ENCODE measurements at regions not wholly inside any gene's neighbourhood (a gene's known extent, or its start where the extent isn't known, plus 50 kb on each side); places are given as distances from the start of the nearest gene placed in this dataset.
"Not testable (repeated sequence)": the region's sequence is repeated elsewhere in the genome, so short reads cannot be mapped to it uniquely, and the experiment has no call there.

- DNase-seq (ENCODE audit: low read depth in 2 of 3, low spot score in 2 of 3), result no peak
Measured at GRCh38 chrX:1140236-1140681, 72.2 kb downstream of the CRLF2 start.

GRCh38 chrX:1139185-1139500 is 73.3 kb downstream of the CRLF2 start:
- no peak for DNase-seq (ENCODE audit: low read depth in 2 of 3, low spot score in 2 of 3)

GRCh38 chrX:1138476-1139184 is 73.8 kb downstream of the CRLF2 start:
- no peak for DNase-seq (ENCODE audit: low read depth in 2 of 3, low spot score in 2 of 3)

GRCh38 chrX:1137531-1137930 is 74.9 kb downstream of the CRLF2 start:
- no peak for DNase-seq (ENCODE audit: low read depth in 2 of 3, low spot score in 2 of 3)

- DNase-seq (ENCODE audit: low read depth in 2 of 3, low spot score in 2 of 3), result not testable (repeated sequence)
Measured at GRCh38 chrX:1136582-1136981, 75.9 kb downstream of the CRLF2 start.

- no peak for DNase-seq (ENCODE audit: low read depth in 2 of 3, low spot score in 2 of 3)
Measured at GRCh38 chrX:1134976-1135375, 77.5 kb downstream of the CRLF2 start.

GRCh38 chrX:1134156-1134555 is 78.3 kb downstream of the CRLF2 start:
- DNase-seq (ENCODE audit: low read depth in 2 of 3, low spot score in 2 of 3), result no peak

- DNase-seq (ENCODE audit: low read depth in 2 of 3, low spot score in 2 of 3), result no peak
Measured at GRCh38 chrX:1126738-1127137, 85.7 kb downstream of the CRLF2 start.

- no peak for DNase-seq (ENCODE audit: low read depth in 2 of 3, low spot score in 2 of 3)
Measured at GRCh38 chrX:1124531-1124930, 87.9 kb downstream of the CRLF2 start.

GRCh38 chrX:1122851-1123250 is 89.6 kb downstream of the CRLF2 start:
- not testable (repeated sequence) for DNase-seq (ENCODE audit: low read depth in 2 of 3, low spot score in 2 of 3)

GRCh38 chrX:1119275-1119674 is 93.2 kb downstream of the CRLF2 start:
- no peak for DNase-seq (ENCODE audit: low read depth in 2 of 3, low spot score in 2 of 3)

GRCh38 chrX:1118572-1119199 is 93.8 kb downstream of the CRLF2 start:
- DNase-seq (ENCODE audit: low read depth in 2 of 3, low spot score in 2 of 3), result no peak

GRCh38 chrX:1115411-1115810 is 97.0 kb downstream of the CRLF2 start:
- DNase-seq (ENCODE audit: low read depth in 2 of 3, low spot score in 2 of 3), result not testable (repeated sequence)

GRCh38 chrX:1112321-1112720 is 100.1 kb downstream of the CRLF2 start:
- DNase-seq (ENCODE audit: low read depth in 2 of 3, low spot score in 2 of 3), result no peak

- DNase-seq (ENCODE audit: low read depth in 2 of 3, low spot score in 2 of 3), result no peak
Measured at GRCh38 chrX:1111601-1112300, 100.7 kb downstream of the CRLF2 start.

- DNase-seq (ENCODE audit: low read depth in 2 of 3, low spot score in 2 of 3), result no peak
Measured at GRCh38 chrX:1109580-1110119, 102.8 kb downstream of the CRLF2 start.

GRCh38 chrX:1108501-1109445 is 103.7 kb downstream of the CRLF2 start:
- DNase-seq (ENCODE audit: low read depth in 2 of 3, low spot score in 2 of 3), result no peak

GRCh38 chrX:1106478-1107210 is 105.8 kb downstream of the CRLF2 start:
- DNase-seq (ENCODE audit: low read depth in 2 of 3, low spot score in 2 of 3), result no peak

GRCh38 chrX:1105671-1106419 is 106.6 kb downstream of the CRLF2 start:
- DNase-seq (ENCODE audit: low read depth in 2 of 3, low spot score in 2 of 3), result no peak

Measured in hematopoietic multipotent progenitor cell (in vitro differentiated cells).